ENCODE measurements at regions not wholly inside any gene's neighbourhood (a gene's known extent, or its start where the extent isn't known, plus 50 kb on each side); places are given as distances from the start of the nearest gene placed in this dataset.
"Not testable (repeated sequence)": the region's sequence is repeated elsewhere in the genome, so short reads cannot be mapped to it uniquely, and the experiment has no call there.

DNA sequence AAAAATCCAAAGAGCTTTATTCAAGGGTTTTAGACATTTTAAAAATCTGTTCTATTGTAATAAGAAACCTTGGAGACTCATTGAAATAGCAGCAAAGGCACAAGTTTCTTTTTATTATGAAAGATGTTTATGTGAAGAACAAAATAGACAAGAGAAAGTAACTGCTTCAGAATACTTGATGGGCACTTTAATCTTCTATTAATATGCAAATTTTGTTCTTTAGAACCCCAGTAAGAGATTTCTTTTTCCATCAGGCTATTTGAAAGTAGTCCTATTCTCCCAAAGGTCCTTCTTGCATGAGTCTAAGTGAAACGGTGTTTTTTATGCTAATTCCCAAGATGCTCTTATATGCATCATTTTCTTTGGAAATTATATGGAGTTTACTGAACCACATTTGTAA, 602.0 kb downstream of the EFNA5 start:
- DNase-seq (ENCODE audit: low spot score): no peak

DNA sequence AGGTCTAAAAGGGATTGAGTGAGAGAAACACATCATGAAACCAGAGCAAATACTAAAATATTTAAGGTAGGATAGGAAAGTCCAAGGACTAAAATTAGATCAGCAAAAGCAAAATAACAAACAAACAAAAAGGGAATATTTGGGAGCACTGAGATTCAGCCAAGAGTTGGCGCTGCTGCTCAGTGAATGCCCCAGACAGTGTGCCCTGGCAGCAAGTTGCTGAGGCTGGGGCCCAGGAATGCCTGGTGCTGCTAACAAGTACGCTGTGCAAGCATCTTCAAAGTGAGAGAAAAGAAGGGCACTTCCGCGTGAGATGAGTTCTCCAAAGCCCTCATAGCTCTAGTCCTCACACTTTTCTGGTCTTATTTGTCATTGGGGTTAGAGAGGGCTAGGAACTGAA, 603.3 kb downstream of the EFNA5 start:
- DNase-seq (ENCODE audit: low spot score): no peak

- DNase-seq (ENCODE audit: low spot score): no peak
These were observed 607.2 kb downstream of the EFNA5 start for GRCh38 chr5:107063511-107063910.

- no peak for DNase-seq (ENCODE audit: low spot score)
These were observed 611.9 kb downstream of the EFNA5 start for GRCh38 chr5:107058803-107059202.

GRCh38 chr5:107058235-107058634, 612.5 kb downstream of the EFNA5 start:
- DNase-seq (ENCODE audit: low spot score): no peak

- no peak for DNase-seq (ENCODE audit: low spot score)
These were observed 614.5 kb downstream of the EFNA5 start for GRCh38 chr5:107056278-107056677.

- no peak for DNase-seq (ENCODE audit: low spot score)
These were observed 623.7 kb downstream of the EFNA5 start for GRCh38 chr5:107047048-107047447.

- DNase-seq (ENCODE audit: low spot score): no peak
These were observed 627.1 kb downstream of the EFNA5 start for GRCh38 chr5:107043665-107044064.

- no peak for DNase-seq (ENCODE audit: low spot score)
These were observed 629.8 kb downstream of the EFNA5 start for GRCh38 chr5:107040907-107041306.

DNA sequence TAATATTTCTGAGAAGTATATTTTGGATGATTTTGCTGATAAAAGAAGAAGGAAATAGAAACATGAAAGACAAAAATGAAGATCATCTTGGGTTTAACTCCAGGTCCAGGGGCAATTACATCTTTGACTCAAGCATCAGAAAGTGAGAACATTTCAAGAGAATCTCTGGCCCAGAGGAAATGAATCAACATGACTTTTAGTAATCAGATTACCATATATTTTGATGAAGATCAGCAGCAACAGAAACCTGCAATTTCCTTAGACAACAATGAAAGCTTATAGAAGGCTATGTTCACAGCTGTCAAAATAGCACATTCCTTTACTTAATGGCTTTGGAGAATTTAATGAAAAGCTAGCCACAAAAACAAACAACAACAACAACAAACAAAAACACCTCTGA, 638.1 kb downstream of the EFNA5 start:
- DNase-seq (ENCODE audit: low spot score): no peak

GRCh38 chr5:107028938-107029337, 641.8 kb downstream of the EFNA5 start:
- no peak for DNase-seq (ENCODE audit: low spot score)

DNA sequence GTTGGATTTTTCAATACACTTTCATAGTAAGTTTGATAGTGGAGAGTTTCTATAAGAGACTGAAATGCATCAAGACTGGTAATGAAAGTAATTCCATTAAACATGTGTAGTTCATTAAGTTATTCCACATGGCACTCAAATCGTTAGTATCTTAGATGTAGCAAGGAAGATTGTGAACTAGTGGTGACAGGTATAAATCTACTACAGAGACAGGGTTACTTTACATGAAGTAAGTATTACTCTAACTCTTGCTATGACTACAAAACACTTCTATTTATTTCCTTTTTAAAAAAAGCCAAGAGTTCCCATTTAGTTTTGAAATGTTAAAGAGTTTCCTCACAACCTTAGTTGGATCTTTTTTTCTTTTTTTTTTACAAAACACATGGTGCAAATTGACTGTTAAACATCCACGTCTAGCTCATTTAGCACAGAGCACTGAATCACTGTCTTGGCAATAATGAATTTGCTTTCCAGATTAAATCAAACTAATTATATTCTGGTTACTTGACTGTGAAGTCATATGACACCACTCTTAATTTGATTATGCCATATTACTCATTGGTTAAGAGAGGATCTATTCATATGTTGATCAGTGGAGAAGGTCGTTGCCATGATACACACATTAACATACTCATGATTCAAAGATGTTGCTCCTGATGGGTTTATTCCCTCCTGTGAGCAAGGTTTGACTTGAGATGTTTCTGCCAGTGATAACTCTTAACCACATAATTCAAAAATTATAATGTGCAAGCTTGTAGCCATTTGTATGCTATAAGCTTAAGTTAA, 644.8 kb downstream of the EFNA5 start:
- no peak for DNase-seq (ENCODE audit: low spot score)

DNA sequence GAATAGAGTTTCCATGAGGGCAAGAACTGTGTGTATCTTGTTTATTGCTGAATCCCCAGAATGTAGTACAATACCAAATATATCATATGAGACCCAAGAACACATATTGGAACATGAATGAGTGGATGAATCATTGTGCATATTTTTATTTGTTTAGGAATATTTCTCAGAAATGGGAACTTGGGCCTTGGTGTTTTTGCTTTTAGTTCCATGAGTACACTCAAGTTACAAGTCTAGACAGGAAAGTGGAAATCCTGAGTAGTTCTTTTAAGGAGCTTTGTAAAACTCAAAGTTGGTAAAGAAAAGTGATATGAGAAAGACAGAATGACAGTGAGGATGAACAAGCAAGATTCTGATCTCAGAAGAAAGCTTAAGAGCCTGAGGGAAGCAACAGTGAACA, 647.0 kb downstream of the EFNA5 start:
- no peak for DNase-seq (ENCODE audit: low spot score)

- DNase-seq (ENCODE audit: low spot score): no peak
These were observed 649.2 kb downstream of the EFNA5 start for GRCh38 chr5:107021575-107021974.

GRCh38 chr5:107020626-107021025, 650.1 kb downstream of the EFNA5 start:
- no peak for DNase-seq (ENCODE audit: low spot score)

DNA sequence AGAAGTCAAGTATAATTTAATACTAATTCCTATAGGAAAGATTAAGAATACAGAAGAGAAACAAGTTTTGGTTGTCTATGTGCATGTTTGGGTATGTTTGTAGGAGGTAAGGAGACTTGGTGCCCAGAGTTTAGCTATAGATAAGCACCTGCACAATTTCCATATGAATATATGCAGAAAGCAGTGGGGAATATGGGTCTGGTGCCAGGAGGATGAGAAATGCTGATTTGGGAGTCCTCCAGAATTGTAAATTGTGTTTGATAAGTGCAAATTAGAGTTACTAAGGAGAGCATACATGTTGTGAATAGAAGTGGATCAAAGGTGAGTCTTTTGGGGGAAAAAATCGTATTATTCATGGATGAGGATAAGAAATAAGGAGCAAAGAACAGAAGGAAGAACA, 653.1 kb downstream of the EFNA5 start:
- no peak for DNase-seq (ENCODE audit: low spot score)

DNA sequence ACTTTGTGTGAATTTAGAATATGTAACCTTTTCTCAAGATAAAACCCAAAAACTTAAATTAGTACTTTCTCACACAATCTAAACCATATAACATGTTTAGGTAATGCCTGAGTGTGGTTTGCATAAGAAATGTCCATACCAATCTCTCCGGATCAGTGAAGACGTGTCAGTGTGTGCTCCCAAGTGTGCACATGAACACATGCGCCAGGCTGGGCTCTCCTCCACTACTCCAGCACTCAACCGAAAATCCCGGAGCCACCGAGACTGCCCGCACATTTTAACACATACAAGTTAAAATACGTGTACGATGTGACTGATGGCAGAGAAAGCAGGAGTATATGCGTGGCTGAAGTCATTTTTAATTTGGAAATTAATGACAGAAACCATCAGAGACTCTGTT, 658.4 kb downstream of the EFNA5 start:
- DNase-seq (ENCODE audit: low spot score): no peak

DNA sequence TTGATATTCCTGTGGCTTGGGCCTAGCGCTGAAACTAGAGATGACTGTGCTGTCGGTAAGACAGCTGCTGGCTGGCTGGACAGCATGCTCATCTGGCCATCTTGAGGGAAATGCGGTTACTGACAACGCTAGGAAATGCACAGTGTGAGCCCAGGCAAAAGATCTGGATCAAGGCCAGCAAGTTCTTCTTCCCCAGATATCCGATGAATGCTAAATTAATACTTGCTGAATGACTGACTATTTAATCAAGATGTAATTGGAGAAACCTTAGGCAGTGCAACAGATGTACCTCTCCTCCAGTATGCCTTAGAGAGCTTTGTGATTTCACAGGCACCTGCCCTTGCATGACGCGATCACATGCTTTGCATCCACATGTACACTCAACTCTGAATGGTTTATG, 659.1 kb downstream of the EFNA5 start:
- no peak for DNase-seq (ENCODE audit: low spot score)

- DNase-seq (ENCODE audit: low spot score): no peak
These were observed 660.7 kb downstream of the EFNA5 start for GRCh38 chr5:107010060-107010459.

DNA sequence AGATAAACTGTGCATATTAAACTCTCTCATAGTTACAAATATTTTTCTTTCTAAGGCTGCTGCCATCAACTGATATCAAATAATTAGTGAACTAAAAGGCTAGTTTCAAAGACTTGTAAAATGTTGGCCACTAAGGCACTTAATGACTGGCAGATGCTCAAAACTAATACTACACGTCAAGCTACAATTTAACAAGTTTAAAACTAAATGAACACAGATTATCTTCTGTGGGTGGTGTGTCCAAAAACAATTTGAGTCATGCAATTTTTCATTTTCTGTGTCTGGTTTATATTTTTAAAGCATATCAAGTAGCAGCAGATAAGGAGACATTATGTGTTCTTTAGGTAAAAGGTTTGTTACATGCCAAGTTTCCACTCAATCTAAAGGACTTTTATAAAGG, 665.1 kb downstream of the EFNA5 start:
- no peak for DNase-seq (ENCODE audit: low spot score)

DNA sequence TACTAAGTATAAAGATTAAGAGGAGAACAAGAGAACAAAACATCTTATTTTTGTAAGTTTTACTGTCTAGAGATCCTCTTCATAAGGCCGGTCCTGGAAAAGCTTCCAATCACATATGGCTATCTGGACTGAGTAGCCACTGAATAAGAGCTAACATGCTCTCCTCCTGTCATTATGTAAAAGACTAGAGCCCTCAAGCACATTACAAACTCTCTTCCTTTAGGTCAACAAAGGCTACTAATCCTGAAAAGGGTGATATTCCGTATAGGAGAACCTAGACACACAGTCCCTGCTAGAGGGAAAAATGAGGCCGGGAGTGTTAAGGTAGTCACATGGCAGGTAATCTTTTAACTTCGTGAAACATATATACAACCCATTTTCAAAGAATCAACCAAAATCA, 665.6 kb downstream of the EFNA5 start:
- DNase-seq (ENCODE audit: low spot score): no peak

- DNase-seq (ENCODE audit: low spot score): no peak
These were observed 668.6 kb downstream of the EFNA5 start for GRCh38 chr5:107002115-107002514.

- DNase-seq (ENCODE audit: low spot score): not testable (repeated sequence)
These were observed 671.2 kb downstream of the EFNA5 start for GRCh38 chr5:106999506-106999905.

DNA sequence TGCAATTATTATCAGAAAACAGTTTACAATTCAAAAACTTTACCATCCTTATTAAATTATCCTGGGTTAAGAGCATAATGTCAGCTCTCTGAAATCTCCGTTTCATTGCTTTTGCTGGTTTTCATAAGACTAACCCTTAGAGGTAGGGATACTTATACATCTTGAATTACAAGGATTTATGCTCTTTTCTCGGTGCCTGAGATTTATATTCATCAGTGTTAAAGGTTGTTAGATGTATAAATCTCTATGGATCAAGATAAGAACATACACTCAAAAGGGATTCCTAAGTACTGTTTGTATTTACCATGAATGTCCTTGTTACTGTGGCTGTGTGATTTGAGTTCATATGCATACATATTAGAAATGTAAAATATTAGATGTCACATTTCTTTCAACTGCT, 684.7 kb downstream of the EFNA5 start:
- no peak for DNase-seq (ENCODE audit: low spot score)

Measured in kidney capillary endothelial cell (primary cell).